Tibial artery (tissue), 4 donors: ENCODE measurements at regions not wholly inside any gene's neighbourhood (a gene's known extent, or its start where the extent isn't known, plus 50 kb on each side); places are given as distances from the start of the nearest gene placed in this dataset.
"Not testable (repeated sequence)": the region's sequence is repeated elsewhere in the genome, so short reads cannot be mapped to it uniquely, and the experiment has no call there.

Experiments
- DNase-seq, 2 donors: peaks; one replicate each; pipeline ENCODE4 v3.0.0-alpha.2; 2019
- H3K27ac ChIP-seq, 2 donors: fragments of 200-600 bp; sonication (generic) in 1 of 2; 1 replicate in 1 of 2; 2 replicates in 1 of 2; pipeline ENCODE4 v1.5.1; 2018 to 2019; ENCODE audit warnings: mild to moderate bottlenecking in 1 of 2
- H3K27me3 ChIP-seq, 2 donors: fragments of 200-600 bp; sonication (generic) in 1 of 2; one replicate each; pipeline versions ENCODE4 v1.5.1 to v1.6.0; 2016 to 2019
- H3K36me3 ChIP-seq, 3 donors: fragments of 200-600 bp; sonication (generic) in 2 of 3; one replicate each; pipeline ENCODE4 v1.5.1; 2016 to 2019; ENCODE audit warnings: mild to moderate bottlenecking in 2 of 3
- H3K4me1 ChIP-seq, 4 donors: fragments of 200-600 bp; sonication (generic) in 2 of 4; 1 replicate in 3 of 4; 2 replicates in 1 of 4; pipeline ENCODE4 v1.5.1; 2016 to 2019
- H3K4me3 ChIP-seq, 2 donors: fragments of 200-600 bp; sonication (generic) in 1 of 2; 1 replicate in 1 of 2; 2 replicates in 1 of 2; pipeline ENCODE4 v1.5.1; 2018 to 2019; ENCODE audit warnings: mild to moderate bottlenecking in 2 of 2
- H3K9me3 ChIP-seq, 3 donors: fragments of 200-600 bp; sonication (generic) in 1 of 3; one replicate each; pipeline ENCODE4 v1.5.1; 2016 to 2019
- intact Hi-C: fragments of 100-400 bp; cut with DNase I; formaldehyde crosslinking; loops from one replicate; pipeline ENCODE4 v1.15.0; 2023; ENCODE audit warnings: low total_unique reads
- TF ChIP-seq, protein P1 (sequence below), 2 experiments: fragments of 200-600 bp in 1 of 2; fragments of 450-650 bp in 1 of 2; IDR thresholded peaks; one replicate each; pipeline ENCODE4 v1.5.1; 2017 to 2019; ENCODE audit warnings: antibody characterized with exemption in 2 of 2, mild to moderate bottlenecking in 1 of 2, moderate library complexity in 1 of 2

- Histone ChIP-seq H3K27me3 (no peaks in the 10 kb centered on the region), H3K4me3 (no peak overlapping the region), H3K36me3 (no peaks in the 10 kb centered on the region), H3K9me3 (no peaks in the 10 kb centered on the region), H3K27ac (no peak overlapping the region), H3K4me1 (no peaks in the 10 kb centered on the region)
- no peak for DNase-seq
- intact Hi-C loops = no loop called here
- TF ChIP-seq, protein P1, sequence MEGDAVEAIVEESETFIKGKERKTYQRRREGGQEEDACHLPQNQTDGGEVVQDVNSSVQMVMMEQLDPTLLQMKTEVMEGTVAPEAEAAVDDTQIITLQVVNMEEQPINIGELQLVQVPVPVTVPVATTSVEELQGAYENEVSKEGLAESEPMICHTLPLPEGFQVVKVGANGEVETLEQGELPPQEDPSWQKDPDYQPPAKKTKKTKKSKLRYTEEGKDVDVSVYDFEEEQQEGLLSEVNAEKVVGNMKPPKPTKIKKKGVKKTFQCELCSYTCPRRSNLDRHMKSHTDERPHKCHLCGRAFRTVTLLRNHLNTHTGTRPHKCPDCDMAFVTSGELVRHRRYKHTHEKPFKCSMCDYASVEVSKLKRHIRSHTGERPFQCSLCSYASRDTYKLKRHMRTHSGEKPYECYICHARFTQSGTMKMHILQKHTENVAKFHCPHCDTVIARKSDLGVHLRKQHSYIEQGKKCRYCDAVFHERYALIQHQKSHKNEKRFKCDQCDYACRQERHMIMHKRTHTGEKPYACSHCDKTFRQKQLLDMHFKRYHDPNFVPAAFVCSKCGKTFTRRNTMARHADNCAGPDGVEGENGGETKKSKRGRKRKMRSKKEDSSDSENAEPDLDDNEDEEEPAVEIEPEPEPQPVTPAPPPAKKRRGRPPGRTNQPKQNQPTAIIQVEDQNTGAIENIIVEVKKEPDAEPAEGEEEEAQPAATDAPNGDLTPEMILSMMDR (IDR thresholded peaks at IDR 0.05) = no peak
These were observed 202.9 kb downstream of the RPS24 start for GRCh38 chr10:78236416-78237015.

DNA sequence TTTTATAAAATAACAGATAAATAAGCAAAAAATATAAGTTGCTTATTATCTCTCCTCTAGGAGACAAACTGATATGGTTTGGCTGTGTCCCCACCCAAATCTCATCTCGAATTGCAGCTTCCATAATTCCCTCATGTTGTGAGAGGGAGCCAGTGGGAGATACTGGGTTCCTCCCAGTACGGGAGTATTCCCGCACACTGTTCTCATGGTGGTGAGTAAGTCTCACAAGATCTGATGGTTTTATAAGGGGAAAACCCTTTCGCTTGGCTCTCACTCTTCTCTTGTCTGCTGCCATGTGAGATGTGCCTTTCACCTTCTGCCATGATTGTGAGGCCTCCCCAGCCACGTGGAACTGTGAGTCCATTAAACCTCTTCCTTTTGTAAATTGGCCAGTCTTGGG, 204.3 kb downstream of the RPS24 start:
- H3K27me3 ChIP-seq, H3K36me3 ChIP-seq, H3K4me1 ChIP-seq, intact Hi-C loops, DNase-seq, H3K4me3 ChIP-seq, H3K27ac ChIP-seq, H3K9me3 ChIP-seq: not testable (repeated sequence)

- no peak for DNase-seq
- intact Hi-C loops = no loop called here
- TF ChIP-seq, protein P1 (IDR thresholded peaks at IDR 0.05) = no peak
- Histone ChIP-seq H3K4me3 (no peak overlapping the region), H3K9me3 (no peaks in the 10 kb centered on the region), H3K36me3 (no peaks in the 10 kb centered on the region), H3K4me1 (peaks cover 0 to 9% (median 3%) of the 10 kb centered on the region in 4 donors), H3K27me3 (no peaks in the 10 kb centered on the region), H3K27ac (no peak overlapping the region)
These were observed 213.6 kb downstream of the RPS24 start for GRCh38 chr10:78247266-78247665.

DNA sequence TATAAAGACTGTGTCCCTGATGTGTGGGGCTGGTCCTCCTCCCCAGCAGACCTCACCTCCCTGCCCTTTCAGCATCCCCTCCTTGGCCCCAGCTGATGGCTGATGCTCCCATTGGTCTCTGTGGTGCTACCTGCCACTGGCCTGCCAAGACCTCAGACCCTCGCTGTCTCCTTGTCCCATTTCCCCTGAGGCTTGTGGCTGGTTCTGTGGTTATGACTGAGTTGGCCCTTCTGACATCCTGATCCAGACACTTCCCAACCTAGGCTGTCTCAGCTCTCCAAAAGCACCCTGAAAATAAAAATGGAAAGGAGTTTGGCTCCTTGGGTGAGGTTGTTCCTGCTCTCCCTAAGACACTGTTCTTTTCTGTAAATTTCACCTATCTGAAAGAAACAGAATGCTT, 214.2 kb downstream of the RPS24 start:
- peak overlapping the region in 1 of 2 donors; percentile 47 for H3K4me3 ChIP-seq
- peak overlapping the region; percentile 73 to 76 for H3K27ac ChIP-seq
- no peaks in the 10 kb centered on the region for H3K36me3 ChIP-seq
- no peaks in the 10 kb centered on the region for H3K27me3 ChIP-seq
- no peak for DNase-seq
- no peaks in the 10 kb centered on the region for H3K9me3 ChIP-seq
- TF ChIP-seq, protein P1 (IDR thresholded peaks at IDR 0.05) = no peak
- intact Hi-C loops = no loop called here
- H3K4me1 ChIP-seq = peaks cover 0 to 9% (median 3%) of the 10 kb centered on the region in 4 donors

DNA sequence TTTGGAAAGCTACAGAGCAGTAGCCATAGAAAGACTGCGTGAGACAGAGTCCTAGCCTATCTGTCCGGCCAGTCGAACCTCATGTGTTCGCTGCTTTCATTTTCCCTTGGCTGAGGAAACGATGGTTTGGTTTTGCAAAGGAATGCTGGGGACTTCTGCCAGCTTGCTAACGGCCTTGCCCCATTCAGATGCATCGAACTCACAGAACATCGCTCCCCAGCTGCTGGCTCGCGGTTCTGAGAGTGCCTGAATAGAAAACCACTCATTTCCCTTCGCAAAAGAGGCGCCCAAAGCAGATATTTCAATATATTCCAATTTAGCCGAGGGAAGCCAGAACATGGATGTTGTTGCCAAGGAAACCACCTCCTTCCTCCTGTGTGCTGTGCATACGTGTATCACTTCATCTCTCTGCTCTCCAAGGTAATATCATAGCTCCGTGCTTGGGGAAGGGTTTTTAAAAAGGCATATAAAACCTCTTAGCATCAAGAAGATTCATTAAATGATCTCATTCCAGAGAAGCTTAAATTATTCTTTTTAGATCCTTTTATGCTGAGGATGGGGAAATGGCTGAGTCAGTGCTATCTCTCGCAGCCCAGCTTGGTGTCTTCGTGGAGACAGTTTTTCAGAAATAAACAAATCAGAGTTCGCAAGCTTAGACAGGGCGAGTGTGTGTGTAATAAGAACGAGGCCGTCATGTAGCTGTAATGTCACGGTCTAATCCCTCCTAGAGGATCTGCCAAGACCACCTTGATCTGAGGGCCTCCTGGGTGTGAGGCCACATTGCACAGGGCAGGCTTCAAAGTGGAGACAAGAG, 215.2 kb downstream of the RPS24 start:
- peak overlapping the region; percentile 20 to 47 for H3K4me3 ChIP-seq
- no peaks in the 10 kb centered on the region for H3K9me3 ChIP-seq
- DNase-seq = peak in 1 of 2 donors; percentile 41
- H3K4me1 ChIP-seq = peaks cover 0 to 9% (median 3%) of the 10 kb centered on the region in 4 donors
- TF ChIP-seq, protein P1 (IDR thresholded peaks at IDR 0.05) = no peak
- no peaks in the 10 kb centered on the region for H3K36me3 ChIP-seq
- H3K27ac ChIP-seq = peak overlapping the region; percentile 73 to 76
- no peaks in the 10 kb centered on the region for H3K27me3 ChIP-seq
- intact Hi-C loops = no loop called here

- intact Hi-C loops = no loop called here
- H3K27me3 ChIP-seq = no peaks in the 10 kb centered on the region
- TF ChIP-seq, protein P1 (IDR thresholded peaks at IDR 0.05) = no peak
- H3K4me3 ChIP-seq = no peak overlapping the region
- DNase-seq = no peak
- no peaks in the 10 kb centered on the region for H3K36me3 ChIP-seq
- peaks cover 0 to 9% (median 3%) of the 10 kb centered on the region in 4 donors for H3K4me1 ChIP-seq
- no peaks in the 10 kb centered on the region for H3K9me3 ChIP-seq
- H3K27ac ChIP-seq = no peak overlapping the region
These were observed 216.0 kb downstream of the RPS24 start for GRCh38 chr10:78249690-78250089.
